ENCODE measurements at regions not wholly inside any gene's neighbourhood (a gene's known extent, or its start where the extent isn't known, plus 50 kb on each side); places are given as distances from the start of the nearest gene placed in this dataset.

GRCh38 chr5:91638010-91638409, 254.9 kb upstream of the ARRDC3 start:
- no peaks in the 10 kb centered on the region for H3K27me3 ChIP-seq (replicated peaks in 1 of 4; ENCODE audit: control extremely low read depth in 1 of 4, control insufficient read depth in 3 of 4, insufficient read depth in 4 of 4, low read length in 3 of 4)
- no peaks in the 10 kb centered on the region for H3K4me1 ChIP-seq (ENCODE audit: control insufficient read depth in 2 of 2, insufficient read depth in 2 of 2, low read length in 2 of 2)
- TF ChIP-seq EZH2 (IDR thresholded peaks at IDR 0.05; ENCODE audit: borderline replicate concordance, insufficient read depth, low read depth, low read length, poor library complexity, severe bottlenecking) (no peak), CTCF (IDR thresholded peaks at IDR 0.05) (no peak)
- no peaks in the 10 kb centered on the region for H3K4me1 Mint-ChIP-seq
- no peaks in the 10 kb centered on the region for H3K36me3 ChIP-seq (replicated peaks in 1 of 2; ENCODE audit: control extremely low read depth in 1 of 2, control insufficient read depth in 1 of 2, extremely low read depth in 1 of 2, insufficient read depth in 2 of 2, low read length in 1 of 2)
- no peak overlapping the region for H3K4me3 Mint-ChIP-seq
- POLR2A ChIA-PET = no interaction called here
- H3K4me2 ChIP-seq (replicated peaks; ENCODE audit: low read depth, low read length, poor library complexity, severe bottlenecking) = no peak overlapping the region
- H3K27ac Mint-ChIP-seq = no peak overlapping the region
- H3K9ac ChIP-seq (ENCODE audit: low read length) = no peak overlapping the region
- no peak overlapping the region for H3K27ac ChIP-seq (ENCODE audit: low read length in 2 of 2)
- no peak overlapping the region for H2AFZ ChIP-seq (ENCODE audit: insufficient read depth, low read depth, low read length, poor library complexity, severe bottlenecking)
- no CpG with 5 or more reads among the region's 1 CpG for WGBS (ENCODE audit: insufficient coverage)
- H3K4me3 ChIP-seq (ENCODE audit: control extremely low read depth in 1 of 5, extremely low read depth in 1 of 5, insufficient read depth in 1 of 5, low read depth in 2 of 5, low read length in 4 of 5) = no peak overlapping the region
- no peaks in the 10 kb centered on the region for H4K20me1 ChIP-seq (ENCODE audit: control insufficient read depth, insufficient read depth, low read length, poor library complexity, severe bottlenecking)
- no peaks in the 10 kb centered on the region for H3K9me3 Mint-ChIP-seq (ENCODE audit: insufficient read depth)
- no peaks in the 10 kb centered on the region for H3K9me3 ChIP-seq (ENCODE audit: control extremely low read depth in 1 of 3, control insufficient read depth in 2 of 3, insufficient read depth in 1 of 3, low read length in 2 of 3)
- no peaks in the 10 kb centered on the region for H3K27me3 Mint-ChIP-seq
- ATAC-seq (ENCODE audit: low read depth) (no peak), DNase-seq (no peak)
- H3K79me2 ChIP-seq (ENCODE audit: control insufficient read depth, insufficient read depth, low read length) = no peaks in the 10 kb centered on the region
- CTCF ChIA-PET = no interaction called here
- intact Hi-C loops (cut with micrococcal nuclease) = no loop called here

GRCh38 chr5:91635950-91636734, 253.0 kb upstream of the ARRDC3 start:
- H3K36me3 ChIP-seq (replicated peaks in 1 of 2; ENCODE audit: control extremely low read depth in 1 of 2, control insufficient read depth in 1 of 2, extremely low read depth in 1 of 2, insufficient read depth in 2 of 2, low read length in 1 of 2) = no peaks in the 10 kb centered on the region
- 100% methylated on average over 2 of the region's 4 CpGs for WGBS (ENCODE audit: insufficient coverage)
- H3K4me2 ChIP-seq (replicated peaks; ENCODE audit: low read depth, low read length, poor library complexity, severe bottlenecking) = no peak overlapping the region
- no peak overlapping the region for H3K27ac Mint-ChIP-seq
- no peak overlapping the region for H3K4me3 ChIP-seq (ENCODE audit: control extremely low read depth in 1 of 5, extremely low read depth in 1 of 5, insufficient read depth in 1 of 5, low read depth in 2 of 5, low read length in 4 of 5)
- no peaks in the 10 kb centered on the region for H4K20me1 ChIP-seq (ENCODE audit: control insufficient read depth, insufficient read depth, low read length, poor library complexity, severe bottlenecking)
- no peak overlapping the region for H3K27ac ChIP-seq (ENCODE audit: low read length in 2 of 2)
- intact Hi-C loops (cut with micrococcal nuclease) = no loop called here
- no peak overlapping the region for H3K4me3 Mint-ChIP-seq
- H3K4me1 ChIP-seq (ENCODE audit: control insufficient read depth in 2 of 2, insufficient read depth in 2 of 2, low read length in 2 of 2) = no peaks in the 10 kb centered on the region
- H3K9me3 ChIP-seq (ENCODE audit: control extremely low read depth in 1 of 3, control insufficient read depth in 2 of 3, insufficient read depth in 1 of 3, low read length in 2 of 3) = no peaks in the 10 kb centered on the region
- H3K27me3 Mint-ChIP-seq = no peaks in the 10 kb centered on the region
- H3K27me3 ChIP-seq (replicated peaks in 1 of 4; ENCODE audit: control extremely low read depth in 1 of 4, control insufficient read depth in 3 of 4, insufficient read depth in 4 of 4, low read length in 3 of 4) = no peaks in the 10 kb centered on the region
- POLR2A ChIA-PET = no interaction called here
- H3K9ac ChIP-seq (ENCODE audit: low read length) = no peak overlapping the region
- no peak for DNase-seq
- no peak overlapping the region for H2AFZ ChIP-seq (ENCODE audit: insufficient read depth, low read depth, low read length, poor library complexity, severe bottlenecking)
- no peaks in the 10 kb centered on the region for H3K9me3 Mint-ChIP-seq (ENCODE audit: insufficient read depth)
- ATAC-seq (ENCODE audit: low read depth) = no peak
- H3K79me2 ChIP-seq (ENCODE audit: control insufficient read depth, insufficient read depth, low read length) = no peaks in the 10 kb centered on the region
- CTCF ChIA-PET = no interaction called here
- TF ChIP-seq CTCF (IDR thresholded peaks at IDR 0.05) = no peak
- no peak for TF ChIP-seq EZH2 (IDR thresholded peaks at IDR 0.05; ENCODE audit: borderline replicate concordance, insufficient read depth, low read depth, low read length, poor library complexity, severe bottlenecking)
- H3K4me1 Mint-ChIP-seq = no peaks in the 10 kb centered on the region

All from B cell (primary cell).